Ascending aorta (tissue), 2 donors: ENCODE measurements at regions not wholly inside any gene's neighbourhood (a gene's known extent, or its start where the extent isn't known, plus 50 kb on each side); places are given as distances from the start of the nearest gene placed in this dataset.
"Not testable (repeated sequence)": the region's sequence is repeated elsewhere in the genome, so short reads cannot be mapped to it uniquely, and the experiment has no call there.

ENCODE experiments used
- DNase-seq, 2 donors: peaks; one replicate each; pipeline ENCODE4 v3.0.0-alpha.2; 2019; ENCODE audit warnings: low spot score in 2 of 2
- H3K27ac ChIP-seq, 2 donors: fragments of 200-600 bp; sonication (generic); one replicate each; pipeline ENCODE4 v1.5.1; 2016 to 2017; ENCODE audit warnings: mild to moderate bottlenecking in 1 of 2
- H3K27me3 ChIP-seq: fragments of 200-600 bp; sonication (generic); one replicate; pipeline ENCODE4 v1.5.1; 2017
- H3K36me3 ChIP-seq, 2 donors: fragments of 200-600 bp; sonication (generic); one replicate each; pipeline ENCODE4 v1.5.1; 2016
- H3K4me1 ChIP-seq, 2 donors: fragments of 200-600 bp; sonication (generic); one replicate each; pipeline ENCODE4 v1.5.1; 2016 to 2017; ENCODE audit warnings: mild to moderate bottlenecking in 1 of 2
- H3K4me3 ChIP-seq, 2 donors: fragments of 200-600 bp; sonication (generic); one replicate each; pipeline ENCODE4 v1.5.1; 2016 to 2017; ENCODE audit warnings: mild to moderate bottlenecking in 1 of 2
- H3K9me3 ChIP-seq, 2 donors: fragments of 200-600 bp; sonication (generic); one replicate each; pipeline ENCODE4 v1.5.1; 2016
- CTCF ChIP-seq, 3 experiments: fragments of 200-600 bp in 2 of 3; fragments of 450-650 bp in 1 of 3; sonication (generic) in 2 of 3; IDR thresholded peaks; one replicate each; pipeline ENCODE4 v1.5.1; 2016 to 2019; ENCODE audit warnings: antibody characterized with exemption in 3 of 3, mild to moderate bottlenecking in 1 of 3, moderate library complexity in 1 of 3
- intact Hi-C: fragments of 100-400 bp; cut with DNase I; formaldehyde crosslinking; loops from one replicate; pipeline ENCODE4 v1.15.1; 2023

GRCh38 chr12:73531752-73532151 is 1005.9 kb upstream of the ATXN7L3B start:
- no peaks in the 10 kb centered on the region for H3K9me3 ChIP-seq
- no peaks in the 10 kb centered on the region for H3K4me1 ChIP-seq
- no peaks in the 10 kb centered on the region for H3K36me3 ChIP-seq
- no peak for DNase-seq
- H3K27me3 ChIP-seq = no peaks in the 10 kb centered on the region
- TF ChIP-seq CTCF (IDR thresholded peaks at IDR 0.05) = no peak
- H3K27ac ChIP-seq = no peak overlapping the region
- intact Hi-C loops = no loop called here
- no peak overlapping the region for H3K4me3 ChIP-seq

GRCh38 chr12:73547421-73547820 is 990.2 kb upstream of the ATXN7L3B start:
- DNase-seq = no peak
- Histone ChIP-seq H3K4me3 (no peak overlapping the region), H3K27me3 (no peaks in the 10 kb centered on the region), H3K27ac (no peak overlapping the region), H3K9me3 (no peaks in the 10 kb centered on the region), H3K36me3 (no peaks in the 10 kb centered on the region), H3K4me1 (no peaks in the 10 kb centered on the region)
- intact Hi-C loops = no loop called here
- TF ChIP-seq CTCF (IDR thresholded peaks at IDR 0.05) = no peak

GRCh38 chr12:73585136-73585535 is 952.5 kb upstream of the ATXN7L3B start:
- no peaks in the 10 kb centered on the region for H3K4me1 ChIP-seq
- H3K4me3 ChIP-seq = no peak overlapping the region
- no peak for DNase-seq
- no peak overlapping the region for H3K27ac ChIP-seq
- no peaks in the 10 kb centered on the region for H3K36me3 ChIP-seq
- no peaks in the 10 kb centered on the region for H3K27me3 ChIP-seq
- TF ChIP-seq CTCF (IDR thresholded peaks at IDR 0.05) = no peak
- intact Hi-C loops = no loop called here
- H3K9me3 ChIP-seq = no peaks in the 10 kb centered on the region

- no peak for TF ChIP-seq CTCF (IDR thresholded peaks at IDR 0.05)
- Histone ChIP-seq H3K27ac (no peak overlapping the region), H3K36me3 (no peaks in the 10 kb centered on the region), H3K9me3 (no peaks in the 10 kb centered on the region), H3K4me3 (no peak overlapping the region), H3K4me1 (no peaks in the 10 kb centered on the region), H3K27me3 (no peaks in the 10 kb centered on the region)
- DNase-seq = no peak
- intact Hi-C loops = no loop called here
These were observed 948.4 kb upstream of the ATXN7L3B start for GRCh38 chr12:73589220-73589619.

GRCh38 chr12:73598626-73599025 is 939.0 kb upstream of the ATXN7L3B start:
- no peak overlapping the region for H3K4me3 ChIP-seq
- no peaks in the 10 kb centered on the region for H3K9me3 ChIP-seq
- intact Hi-C loops = no loop called here
- H3K4me1 ChIP-seq = no peaks in the 10 kb centered on the region
- no peak for DNase-seq
- TF ChIP-seq CTCF (IDR thresholded peaks at IDR 0.05) = no peak
- H3K27ac ChIP-seq = no peak overlapping the region
- no peaks in the 10 kb centered on the region for H3K27me3 ChIP-seq
- no peaks in the 10 kb centered on the region for H3K36me3 ChIP-seq

GRCh38 chr12:73599268-73599667 is 938.4 kb upstream of the ATXN7L3B start:
- no peak for TF ChIP-seq CTCF (IDR thresholded peaks at IDR 0.05)
- Histone ChIP-seq H3K27me3 (no peaks in the 10 kb centered on the region), H3K27ac (no peak overlapping the region), H3K9me3 (no peaks in the 10 kb centered on the region), H3K4me1 (no peaks in the 10 kb centered on the region), H3K36me3 (no peaks in the 10 kb centered on the region), H3K4me3 (no peak overlapping the region)
- intact Hi-C loops = no loop called here
- DNase-seq = no peak

- H3K4me3 ChIP-seq, H3K9me3 ChIP-seq, H3K27me3 ChIP-seq, H3K27ac ChIP-seq, intact Hi-C loops, H3K4me1 ChIP-seq, H3K36me3 ChIP-seq: not testable (repeated sequence)
- DNase-seq = peak in 1 of 2 donors; percentile 6
These were observed 931.7 kb upstream of the ATXN7L3B start for GRCh38 chr12:73605925-73606324.
